Tibial artery (tissue), 4 donors: ENCODE measurements at regions not wholly inside any gene's neighbourhood (a gene's known extent, or its start where the extent isn't known, plus 50 kb on each side); places are given as distances from the start of the nearest gene placed in this dataset.

Source experiments
- DNase-seq, 2 donors: peaks; one replicate each; pipeline ENCODE4 v3.0.0-alpha.2; 2019
- H3K27ac ChIP-seq, 2 donors: fragments of 200-600 bp; sonication (generic) in 1 of 2; 1 replicate in 1 of 2; 2 replicates in 1 of 2; pipeline ENCODE4 v1.5.1; 2018 to 2019; ENCODE audit warnings: mild to moderate bottlenecking in 1 of 2
- H3K27me3 ChIP-seq, 2 donors: fragments of 200-600 bp; sonication (generic) in 1 of 2; one replicate each; pipeline versions ENCODE4 v1.5.1 to v1.6.0; 2016 to 2019
- H3K36me3 ChIP-seq, 3 donors: fragments of 200-600 bp; sonication (generic) in 2 of 3; one replicate each; pipeline ENCODE4 v1.5.1; 2016 to 2019; ENCODE audit warnings: mild to moderate bottlenecking in 2 of 3
- H3K4me1 ChIP-seq, 4 donors: fragments of 200-600 bp; sonication (generic) in 2 of 4; 1 replicate in 3 of 4; 2 replicates in 1 of 4; pipeline ENCODE4 v1.5.1; 2016 to 2019
- H3K4me3 ChIP-seq, 2 donors: fragments of 200-600 bp; sonication (generic) in 1 of 2; 1 replicate in 1 of 2; 2 replicates in 1 of 2; pipeline ENCODE4 v1.5.1; 2018 to 2019; ENCODE audit warnings: mild to moderate bottlenecking in 2 of 2
- H3K9me3 ChIP-seq, 3 donors: fragments of 200-600 bp; sonication (generic) in 1 of 3; one replicate each; pipeline ENCODE4 v1.5.1; 2016 to 2019
- intact Hi-C: fragments of 100-400 bp; cut with DNase I; formaldehyde crosslinking; loops from one replicate; pipeline ENCODE4 v1.15.0; 2023; ENCODE audit warnings: low total_unique reads
- TF ChIP-seq, protein P1 (sequence below), 2 experiments: fragments of 200-600 bp in 1 of 2; fragments of 450-650 bp in 1 of 2; IDR thresholded peaks; one replicate each; pipeline ENCODE4 v1.5.1; 2017 to 2019; ENCODE audit warnings: antibody characterized with exemption in 2 of 2, mild to moderate bottlenecking in 1 of 2, moderate library complexity in 1 of 2

GRCh38 chr21:43325968-43326715 lies 100.8 kb downstream of the SIK1 start:
- TF ChIP-seq, protein P1, sequence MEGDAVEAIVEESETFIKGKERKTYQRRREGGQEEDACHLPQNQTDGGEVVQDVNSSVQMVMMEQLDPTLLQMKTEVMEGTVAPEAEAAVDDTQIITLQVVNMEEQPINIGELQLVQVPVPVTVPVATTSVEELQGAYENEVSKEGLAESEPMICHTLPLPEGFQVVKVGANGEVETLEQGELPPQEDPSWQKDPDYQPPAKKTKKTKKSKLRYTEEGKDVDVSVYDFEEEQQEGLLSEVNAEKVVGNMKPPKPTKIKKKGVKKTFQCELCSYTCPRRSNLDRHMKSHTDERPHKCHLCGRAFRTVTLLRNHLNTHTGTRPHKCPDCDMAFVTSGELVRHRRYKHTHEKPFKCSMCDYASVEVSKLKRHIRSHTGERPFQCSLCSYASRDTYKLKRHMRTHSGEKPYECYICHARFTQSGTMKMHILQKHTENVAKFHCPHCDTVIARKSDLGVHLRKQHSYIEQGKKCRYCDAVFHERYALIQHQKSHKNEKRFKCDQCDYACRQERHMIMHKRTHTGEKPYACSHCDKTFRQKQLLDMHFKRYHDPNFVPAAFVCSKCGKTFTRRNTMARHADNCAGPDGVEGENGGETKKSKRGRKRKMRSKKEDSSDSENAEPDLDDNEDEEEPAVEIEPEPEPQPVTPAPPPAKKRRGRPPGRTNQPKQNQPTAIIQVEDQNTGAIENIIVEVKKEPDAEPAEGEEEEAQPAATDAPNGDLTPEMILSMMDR (IDR thresholded peaks at IDR 0.05): no peak
- Histone ChIP-seq H3K36me3 (no peaks in the 10 kb centered on the region), H3K9me3 (no peaks in the 10 kb centered on the region), H3K27me3 (no peaks in the 10 kb centered on the region), H3K27ac (no peak overlapping the region), H3K4me1 (peaks cover 0 to 39% (median 10%) of the 10 kb centered on the region in 4 donors), H3K4me3 (no peak overlapping the region)
- no peak for DNase-seq
- intact Hi-C loops: no loop called here

DNA sequence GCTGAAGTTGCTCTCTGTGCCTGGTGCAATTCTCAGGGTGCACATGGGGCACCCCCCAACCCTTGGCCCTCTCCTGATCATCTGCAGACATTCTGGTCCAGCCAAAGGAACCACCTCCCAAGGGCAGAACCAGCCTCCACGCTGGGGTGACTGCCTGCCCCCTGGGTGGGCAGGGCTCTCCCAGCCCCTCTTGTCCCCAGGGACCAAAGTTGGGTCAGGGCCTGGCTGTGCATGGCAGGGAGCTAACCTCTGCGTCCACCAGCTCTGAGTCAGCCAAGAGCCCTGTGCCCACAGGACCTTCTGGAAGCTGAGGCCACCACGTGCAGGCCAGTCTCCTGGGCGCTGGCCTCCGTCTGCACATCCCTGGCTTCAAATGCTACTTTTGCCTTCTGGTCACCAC lies 101.9 kb downstream of the SIK1 start:
- Histone ChIP-seq H3K27ac (no peak overlapping the region), H3K9me3 (no peaks in the 10 kb centered on the region), H3K27me3 (no peaks in the 10 kb centered on the region), H3K36me3 (no peaks in the 10 kb centered on the region), H3K4me3 (no peak overlapping the region), H3K4me1 (peaks cover 0 to 45% (median 10%) of the 10 kb centered on the region in 4 donors)
- intact Hi-C loops: no loop called here
- TF ChIP-seq, protein P1 (IDR thresholded peaks at IDR 0.05): no peak
- no peak for DNase-seq

DNA sequence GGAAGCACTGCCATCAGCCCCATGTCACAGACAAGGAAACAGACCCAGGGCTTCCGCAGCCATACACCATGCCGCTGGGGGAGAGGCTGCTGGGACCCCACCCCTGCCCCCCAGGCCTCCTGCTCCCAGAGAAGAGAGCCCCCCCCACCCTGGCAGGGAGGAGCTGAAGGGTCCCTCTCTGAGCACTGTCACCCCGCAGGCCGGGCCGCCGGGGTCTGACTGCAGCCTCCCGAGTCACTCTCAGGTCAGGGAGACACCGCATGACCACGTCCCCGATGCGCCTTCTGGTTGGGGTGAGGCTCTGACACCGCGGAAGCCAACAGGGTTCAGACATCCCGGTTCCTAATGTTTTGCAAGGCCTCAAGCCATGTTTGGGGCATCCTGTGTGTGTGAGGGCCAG lies 102.3 kb downstream of the SIK1 start:
- no peaks in the 10 kb centered on the region for H3K9me3 ChIP-seq
- TF ChIP-seq, protein P1 (IDR thresholded peaks at IDR 0.05): no peak
- H3K4me1 ChIP-seq: peaks cover 0 to 45% (median 10%) of the 10 kb centered on the region in 4 donors
- no peaks in the 10 kb centered on the region for H3K36me3 ChIP-seq
- no peak for DNase-seq
- intact Hi-C loops: no loop called here
- peak overlapping the region in 1 of 2 donors; percentile 39 for H3K27ac ChIP-seq
- H3K27me3 ChIP-seq: no peaks in the 10 kb centered on the region
- no peak overlapping the region for H3K4me3 ChIP-seq

GRCh38 chr21:43323244-43324005 lies 103.5 kb downstream of the SIK1 start:
- TF ChIP-seq, protein P1 (IDR thresholded peaks at IDR 0.05): no peak
- Histone ChIP-seq H3K27ac (peak overlapping the region in 1 of 2 donors; percentile 61), H3K27me3 (peaks cover 0 to 10% of the 10 kb centered on the region in 2 donors), H3K9me3 (no peaks in the 10 kb centered on the region), H3K36me3 (no peaks in the 10 kb centered on the region), H3K4me1 (peaks cover 0 to 45% (median 10%) of the 10 kb centered on the region in 4 donors), H3K4me3 (no peak overlapping the region)
- intact Hi-C loops: no loop called here
- peak; percentile 61 to 95 for DNase-seq

DNA sequence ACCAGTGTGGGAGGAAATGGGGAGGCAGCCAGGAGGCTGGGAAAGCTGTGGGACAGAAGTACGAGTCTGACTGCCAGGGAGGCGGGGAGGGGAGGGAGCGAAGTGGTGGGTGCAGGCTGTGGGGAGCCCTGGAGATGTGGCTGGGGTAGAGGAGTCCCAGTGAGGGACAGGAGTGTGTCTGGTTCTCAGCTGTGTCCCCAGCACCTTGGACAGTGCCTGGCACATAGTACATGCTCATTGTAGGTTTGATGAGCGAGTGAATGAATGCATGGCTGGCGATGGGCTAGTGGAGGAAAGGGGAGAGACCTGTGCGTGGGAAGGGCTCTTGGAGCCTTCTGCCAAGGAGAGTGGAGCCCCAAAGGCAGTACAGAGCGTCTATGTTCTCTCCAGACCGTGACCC lies 104.1 kb downstream of the SIK1 start:
- peaks cover 0 to 5% (median 0%) of the 10 kb centered on the region in 3 donors for H3K9me3 ChIP-seq
- intact Hi-C loops: no loop called here
- H3K36me3 ChIP-seq: no peaks in the 10 kb centered on the region
- DNase-seq: no peak
- H3K27me3 ChIP-seq: peaks cover 0 to 15% of the 10 kb centered on the region in 2 donors
- TF ChIP-seq, protein P1 (IDR thresholded peaks at IDR 0.05): no peak
- H3K27ac ChIP-seq: peak overlapping the region in 1 of 2 donors; percentile 61
- peaks cover 0 to 45% (median 10%) of the 10 kb centered on the region in 4 donors for H3K4me1 ChIP-seq
- H3K4me3 ChIP-seq: no peak overlapping the region
